MCF 10A (cell line): ENCODE measurements at regions not wholly inside any gene's neighbourhood (a gene's known extent, or its start where the extent isn't known, plus 50 kb on each side); places are given as distances from the start of the nearest gene placed in this dataset.
A peak's percentile ranks its signal among the peaks of the same experiment; 100 is the strongest.

ENCODE experiments used
- BruUV-seq: library from RNA; stranded (reverse); fragments of 400-500 nt; replicated peaks from 2 replicates; lab custom pipeline; 2021; lab: Mats Ljungman, UMichigan
- CTCF ChIA-PET: fragments of 300-600 bp; sonication (Branson Sonifier 250); formaldehyde crosslinking; extraction: SDS; loops from one replicate; lab custom pipeline; 2021; ENCODE audit warnings: antibody characterized with exemption, inconsistent platforms; lab: Yijun Ruan, JAX
- POLR2A ChIA-PET: fragments of 300-600, 350-650 bp; sonication (Branson Sonifier 250); formaldehyde crosslinking; extraction: SDS; loops from one replicate; lab custom pipeline; 2020; ENCODE audit warnings: antibody characterized with exemption, inconsistent platforms; lab: Yijun Ruan, JAX
- DNase-seq: peaks from one replicate; pipeline ENCODE4 v3.0.0-alpha.2; 2018; ENCODE audit not compliant: unreplicated experiment
- H3K27ac Mint-ChIP-seq: one replicate; pipeline ENCODE4 v1.8.0; 2022; ENCODE audit warnings: mild to moderate bottlenecking, low read depth, mixed read lengths; ENCODE audit not compliant: unreplicated experiment
- H3K27me3 Mint-ChIP-seq: one replicate; pipeline ENCODE4 v1.8.0; 2022; ENCODE audit warnings: mixed read lengths; ENCODE audit not compliant: insufficient read depth, unreplicated experiment
- H3K36me3 Mint-ChIP-seq: one replicate; pipeline ENCODE4 v1.8.0; 2022; ENCODE audit warnings: mild to moderate bottlenecking, moderate library complexity, mixed read lengths; ENCODE audit not compliant: insufficient read depth, unreplicated experiment
- H3K4me1 Mint-ChIP-seq: one replicate; pipeline ENCODE4 v1.8.0; 2022; ENCODE audit warnings: mixed read lengths; ENCODE audit not compliant: insufficient read depth, unreplicated experiment
- H3K4me3 Mint-ChIP-seq: one replicate; pipeline ENCODE4 v1.8.0; 2022; ENCODE audit warnings: mild to moderate bottlenecking, moderate library complexity, mixed read lengths; ENCODE audit not compliant: unreplicated experiment
- H3K9me3 Mint-ChIP-seq: one replicate; pipeline ENCODE4 v1.8.0; 2022; ENCODE audit warnings: mixed read lengths; ENCODE audit not compliant: unreplicated experiment
- intact Hi-C: fragments of 100-400 bp; cut with micrococcal nuclease; formaldehyde crosslinking; loops from 2 replicates; pipeline ENCODE4 v1.14.1; 2022
- TF ChIP-seq, protein P1 (sequence below): fragments of 200-600 bp; IDR thresholded peaks from one replicate; pipeline ENCODE4 v1.8.0; 2022; ENCODE audit warnings: antibody characterized with exemption, mild to moderate bottlenecking; ENCODE audit not compliant: unreplicated experiment

DNA sequence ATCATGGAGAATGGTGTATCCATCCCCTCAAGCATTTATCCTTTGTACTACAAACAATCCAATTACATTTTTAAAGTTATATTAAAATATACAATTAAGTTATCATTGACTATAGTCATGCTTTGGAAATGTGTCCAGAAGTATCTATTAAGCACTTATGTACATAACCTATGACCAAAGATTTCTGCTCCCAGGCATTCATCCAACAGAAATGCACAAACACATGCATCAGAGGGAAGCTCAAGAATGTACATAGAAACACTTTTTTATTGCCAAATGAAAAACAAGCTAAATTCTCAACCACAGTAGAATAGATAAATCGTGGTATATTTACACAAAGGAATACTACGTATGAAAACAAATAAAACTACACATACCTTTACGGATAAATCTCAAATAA, 700.5 kb upstream of the ZNF608 start:
- Mint-ChIP-seq H3K4me1 (peaks cover 6% of the 10 kb centered on the region), H3K27me3 (no peaks in the 10 kb centered on the region), H3K36me3 (no peaks in the 10 kb centered on the region), H3K9me3 (peaks cover 14% of the 10 kb centered on the region), H3K27ac (no peak overlapping the region), H3K4me3 (no peak overlapping the region)
- intact Hi-C loops: no loop called here
- BruUV-seq: no TSS peak
- TF ChIP-seq, protein P1, sequence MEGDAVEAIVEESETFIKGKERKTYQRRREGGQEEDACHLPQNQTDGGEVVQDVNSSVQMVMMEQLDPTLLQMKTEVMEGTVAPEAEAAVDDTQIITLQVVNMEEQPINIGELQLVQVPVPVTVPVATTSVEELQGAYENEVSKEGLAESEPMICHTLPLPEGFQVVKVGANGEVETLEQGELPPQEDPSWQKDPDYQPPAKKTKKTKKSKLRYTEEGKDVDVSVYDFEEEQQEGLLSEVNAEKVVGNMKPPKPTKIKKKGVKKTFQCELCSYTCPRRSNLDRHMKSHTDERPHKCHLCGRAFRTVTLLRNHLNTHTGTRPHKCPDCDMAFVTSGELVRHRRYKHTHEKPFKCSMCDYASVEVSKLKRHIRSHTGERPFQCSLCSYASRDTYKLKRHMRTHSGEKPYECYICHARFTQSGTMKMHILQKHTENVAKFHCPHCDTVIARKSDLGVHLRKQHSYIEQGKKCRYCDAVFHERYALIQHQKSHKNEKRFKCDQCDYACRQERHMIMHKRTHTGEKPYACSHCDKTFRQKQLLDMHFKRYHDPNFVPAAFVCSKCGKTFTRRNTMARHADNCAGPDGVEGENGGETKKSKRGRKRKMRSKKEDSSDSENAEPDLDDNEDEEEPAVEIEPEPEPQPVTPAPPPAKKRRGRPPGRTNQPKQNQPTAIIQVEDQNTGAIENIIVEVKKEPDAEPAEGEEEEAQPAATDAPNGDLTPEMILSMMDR: no peak
- DNase-seq: peak; percentile 52
- POLR2A ChIA-PET: interaction anchor here (0.5 to 1.3 kb wide), 6 partner anchors 9 to 582 kb away, joined by 3 to 4 read pairs (median 3); no protein-coding TSS in a partner anchor
- CTCF ChIA-PET: interaction anchor here (0.5 to 0.7 kb wide), 2 partner anchors 16 to 465 kb away, joined by 3 read pairs; no protein-coding TSS in a partner anchor

DNA sequence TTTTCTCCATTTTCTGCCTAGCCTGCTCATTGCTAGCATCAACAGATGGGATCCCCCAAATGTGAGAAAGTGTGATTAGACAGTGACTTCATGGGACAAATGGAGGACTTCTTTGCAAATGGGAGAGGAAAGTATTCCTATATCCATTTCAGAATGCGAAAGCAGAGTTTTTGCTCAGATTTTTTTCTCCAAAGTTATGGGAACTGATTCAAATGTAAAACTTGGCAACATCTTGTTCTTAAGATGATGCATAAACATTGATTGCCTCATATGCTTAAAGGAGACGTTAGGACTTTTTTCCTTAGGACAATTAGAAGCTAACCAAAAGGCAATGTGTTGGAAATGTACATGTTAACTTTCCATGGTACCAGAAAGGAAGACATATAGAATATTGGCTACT, 704.3 kb upstream of the ZNF608 start:
- H3K9me3 Mint-ChIP-seq: no peaks in the 10 kb centered on the region
- ChIA-PET POLR2A (interaction anchor here (0.8 to 1.4 kb wide), 4 partner anchors 19 to 42 kb away, joined by 3 to 4 read pairs (median 4); no protein-coding TSS in a partner anchor), CTCF (interaction anchor here (0.6 to 1.1 kb wide), 2 partner anchors 9 to 706 kb away, joined by 3 to 4 read pairs; no protein-coding TSS in a partner anchor)
- no TSS peak for BruUV-seq
- TF ChIP-seq, protein P1: no peak
- peak; percentile 58 for DNase-seq
- intact Hi-C loops: no loop called here
- no peaks in the 10 kb centered on the region for H3K27me3 Mint-ChIP-seq
- no peaks in the 10 kb centered on the region for H3K36me3 Mint-ChIP-seq
- no peak overlapping the region for H3K27ac Mint-ChIP-seq
- peaks cover 12% of the 10 kb centered on the region for H3K4me1 Mint-ChIP-seq
- H3K4me3 Mint-ChIP-seq: no peak overlapping the region

DNA sequence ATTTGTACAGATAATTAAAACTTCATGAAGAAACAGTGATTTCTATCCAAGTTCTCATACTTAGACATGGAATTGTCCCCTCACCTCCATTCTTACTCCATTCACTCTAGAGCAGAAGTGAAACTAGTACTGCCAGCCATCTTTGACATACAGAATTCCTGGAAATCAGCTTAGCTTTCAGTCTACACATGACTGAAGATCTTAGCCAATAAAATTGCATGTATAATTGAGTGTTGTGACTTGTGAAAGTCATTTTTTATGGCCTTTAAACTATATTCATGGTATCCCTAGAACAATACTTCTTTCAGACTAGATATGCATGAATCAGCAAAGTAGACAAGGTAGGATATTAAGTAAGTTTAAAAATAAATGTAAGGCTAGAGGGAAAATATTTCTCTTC, 705.2 kb upstream of the ZNF608 start:
- Mint-ChIP-seq H3K4me3 (no peak overlapping the region), H3K4me1 (peaks cover 12% of the 10 kb centered on the region), H3K9me3 (no peaks in the 10 kb centered on the region), H3K27ac (no peak overlapping the region), H3K36me3 (no peaks in the 10 kb centered on the region), H3K27me3 (no peaks in the 10 kb centered on the region)
- intact Hi-C loops: no loop called here
- POLR2A ChIA-PET: interaction anchor here (0.7 to 0.9 kb wide), 4 partner anchors 32 to 799 kb away, joined by 3 to 4 read pairs (median 4); no protein-coding TSS in a partner anchor
- TF ChIP-seq, protein P1: no peak
- CTCF ChIA-PET: interaction anchor here (1.1 kb wide), 1 partner anchor 10 kb away, joined by 4 read pairs; no protein-coding TSS in a partner anchor
- no TSS peak for BruUV-seq
- DNase-seq: no peak

DNA sequence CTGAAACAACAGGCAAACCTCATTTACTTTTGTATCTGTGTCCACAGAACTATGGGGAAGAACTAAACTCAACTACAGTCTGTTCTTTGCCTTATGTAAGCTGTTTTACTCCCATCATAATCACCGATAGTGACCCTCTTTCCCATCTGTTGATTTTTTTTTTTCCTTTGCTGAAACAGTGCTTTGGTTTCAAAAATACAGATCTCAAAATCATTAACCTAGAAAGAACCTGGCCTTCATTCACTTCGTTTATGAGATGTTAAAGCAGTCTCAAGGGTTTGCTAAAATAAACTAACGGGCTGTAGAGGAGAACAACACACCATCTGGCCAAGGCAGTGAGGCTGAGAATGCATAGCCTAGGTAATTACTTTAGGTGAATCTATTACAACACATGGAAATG, 706.6 kb upstream of the ZNF608 start:
- peaks cover 12% of the 10 kb centered on the region for H3K4me1 Mint-ChIP-seq
- TF ChIP-seq, protein P1: no peak
- no peaks in the 10 kb centered on the region for H3K27me3 Mint-ChIP-seq
- ChIA-PET POLR2A (no interaction called here), CTCF (interaction anchor here (0.7 kb wide), 1 partner anchor 134 kb away, joined by 4 read pairs; no protein-coding TSS in a partner anchor)
- intact Hi-C loops: no loop called here
- no TSS peak for BruUV-seq
- H3K9me3 Mint-ChIP-seq: peaks cover 7% of the 10 kb centered on the region
- no peak for DNase-seq
- H3K27ac Mint-ChIP-seq: no peak overlapping the region
- H3K36me3 Mint-ChIP-seq: no peaks in the 10 kb centered on the region
- H3K4me3 Mint-ChIP-seq: no peak overlapping the region
